ENCODE measurements at regions not wholly inside any gene's neighbourhood (a gene's known extent, or its start where the extent isn't known, plus 50 kb on each side); places are given as distances from the start of the nearest gene placed in this dataset.
A peak's percentile ranks its signal among the peaks of the same experiment; 100 is the strongest.
"Not testable (repeated sequence)": the region's sequence is repeated elsewhere in the genome, so short reads cannot be mapped to it uniquely, and the experiment has no call there.

DNA sequence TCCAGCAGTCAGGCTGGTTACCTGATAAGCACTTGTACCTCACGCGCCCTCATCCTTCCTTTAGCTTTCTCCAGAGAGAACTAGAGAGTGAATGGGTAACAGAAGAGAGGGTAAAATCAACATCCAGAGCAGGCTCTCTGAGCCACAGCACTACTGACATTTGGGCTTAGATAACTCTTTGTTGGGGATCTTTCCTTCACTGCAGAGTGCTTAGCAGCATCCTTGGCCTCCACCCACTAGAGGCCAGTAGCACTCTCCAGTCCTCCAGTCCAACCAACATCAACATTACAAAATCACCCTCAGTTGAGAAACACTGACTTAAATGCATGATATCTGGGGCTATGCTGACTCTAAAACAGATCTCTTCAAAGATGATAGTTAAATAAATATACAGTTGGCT lies 220.7 kb downstream of the TACR3 start:
- DNase-seq = peak; percentile 8

DNA sequence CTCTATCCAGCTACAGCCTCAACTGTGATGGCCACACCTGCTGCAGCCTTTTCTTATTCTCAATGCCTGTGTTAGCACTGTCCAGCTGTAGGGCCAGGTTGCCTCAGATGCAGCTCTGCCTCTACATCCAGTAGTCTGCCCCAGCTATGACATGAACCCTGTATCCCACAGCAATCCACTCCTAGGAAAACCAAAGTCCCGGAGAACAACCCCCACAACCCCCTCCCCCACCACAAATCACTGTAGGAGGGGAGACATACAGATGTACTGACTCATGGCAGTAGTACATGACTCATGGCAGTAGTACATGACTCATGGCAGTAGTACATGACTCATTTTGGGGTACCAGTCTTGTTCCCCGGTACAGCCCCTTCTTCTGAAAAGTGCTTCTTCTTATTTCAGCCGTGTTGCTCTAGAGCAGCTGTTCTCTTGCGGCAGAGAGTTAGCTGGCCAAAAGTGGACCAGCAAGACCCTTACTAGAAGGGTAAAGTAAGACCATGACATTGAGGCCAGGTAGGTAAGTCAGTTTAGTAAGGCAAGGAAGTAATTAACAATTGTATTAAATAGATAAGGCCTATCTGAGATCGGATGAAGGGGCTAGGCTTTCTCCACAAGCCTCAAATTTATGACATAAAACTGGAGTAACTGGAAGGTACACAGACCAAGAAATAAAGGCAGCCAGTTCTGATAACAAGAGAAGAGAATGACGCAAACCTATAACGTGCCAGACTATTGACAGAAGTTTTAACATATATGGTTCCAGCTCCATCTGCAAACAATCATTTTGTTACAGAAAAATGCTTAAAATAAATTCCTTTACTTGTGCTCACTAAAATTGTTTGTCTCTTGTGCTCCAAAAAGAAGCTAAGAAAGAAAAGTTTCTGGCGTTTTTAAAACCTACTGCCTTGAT lies 221.4 kb downstream of the TACR3 start:
- DNase-seq = no peak

- no peak for DNase-seq
These were observed 222.1 kb downstream of the TACR3 start for GRCh38 chr4:103497692-103498091.

- DNase-seq = no peak
These were observed 223.0 kb downstream of the TACR3 start for GRCh38 chr4:103496800-103497199.

GRCh38 chr4:103493450-103494159 lies 226.2 kb downstream of the TACR3 start:
- DNase-seq = no peak

GRCh38 chr4:103485296-103485695 lies 234.5 kb downstream of the TACR3 start:
- DNase-seq = not testable (repeated sequence)

GRCh38 chr4:103484521-103484920 lies 235.3 kb downstream of the TACR3 start:
- no peak for DNase-seq

DNA sequence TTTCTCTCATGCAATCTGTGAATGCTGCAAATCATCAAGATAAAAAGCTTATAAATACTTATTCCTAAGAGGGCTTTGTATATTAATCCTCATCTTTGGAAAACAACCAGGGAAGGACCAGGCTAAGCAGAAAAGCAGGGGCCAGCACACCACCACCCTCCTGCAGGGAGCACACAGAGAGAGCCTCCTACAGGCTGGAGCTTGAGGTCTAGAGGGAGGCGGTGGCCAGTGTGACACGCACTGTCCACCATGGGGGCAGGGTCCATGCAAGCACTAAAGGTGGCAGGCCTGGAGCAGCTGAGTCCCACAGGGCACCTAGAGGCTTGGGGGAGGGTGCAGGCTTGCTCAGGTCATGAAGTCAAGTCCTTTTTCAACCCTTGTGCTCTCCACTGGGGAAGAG lies 236.9 kb downstream of the TACR3 start:
- DNase-seq = no peak

- no peak for DNase-seq
These were observed 237.3 kb downstream of the TACR3 start for GRCh38 chr4:103482471-103482870.

GRCh38 chr4:103478734-103479133 lies 241.1 kb downstream of the TACR3 start:
- peak; percentile 8 for DNase-seq

- no peak for DNase-seq
These were observed 241.6 kb downstream of the TACR3 start for GRCh38 chr4:103478210-103478609.

- DNase-seq = no peak
These were observed 259.4 kb upstream of the CENPE start for GRCh38 chr4:103457566-103457965.

GRCh38 chr4:103451341-103451740 lies 253.2 kb upstream of the CENPE start:
- DNase-seq = no peak

GRCh38 chr4:103450693-103451092 lies 252.6 kb upstream of the CENPE start:
- DNase-seq = no peak

- DNase-seq = peak; percentile 51
These were observed 251.3 kb upstream of the CENPE start for GRCh38 chr4:103449296-103450023.

DNA sequence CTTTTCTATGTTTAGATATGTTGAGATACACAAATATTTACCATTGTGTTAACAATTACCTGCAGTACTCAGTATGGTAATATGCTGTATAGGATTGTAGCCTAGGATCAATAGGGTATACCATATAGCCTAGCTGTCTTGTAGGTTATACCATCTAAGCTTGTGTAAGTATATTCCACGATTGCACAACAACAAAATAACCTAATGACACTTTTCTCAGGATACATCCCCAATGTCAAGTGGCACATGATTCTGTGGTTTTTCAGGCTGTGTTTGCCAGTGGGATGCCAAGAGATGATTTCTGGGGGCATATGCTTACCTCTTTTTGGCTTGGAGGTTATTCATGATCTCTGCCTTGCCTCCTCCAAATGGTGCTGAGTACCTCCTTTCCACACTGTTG lies 247.2 kb upstream of the CENPE start:
- DNase-seq = no peak

DNA sequence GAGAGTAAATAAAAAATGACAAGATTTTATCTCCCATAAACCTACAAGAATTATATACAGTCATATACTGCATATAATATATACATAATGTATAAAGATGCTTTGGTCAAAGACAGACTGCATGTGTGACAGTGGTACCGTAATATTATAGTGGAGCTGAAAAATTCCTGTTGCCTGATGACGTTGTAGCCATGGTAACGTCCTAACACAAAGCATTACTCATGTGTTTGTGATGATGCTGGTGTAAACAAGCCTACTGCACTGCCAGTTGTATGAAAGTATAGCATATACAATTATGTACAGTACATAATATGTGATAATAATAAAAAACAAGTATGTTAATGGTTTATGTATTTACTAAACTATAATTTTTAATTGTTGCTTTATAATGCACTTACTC lies 245.2 kb upstream of the CENPE start:
- DNase-seq = no peak

- DNase-seq = no peak
These were observed 231.1 kb upstream of the CENPE start for GRCh38 chr4:103429283-103429682.

- no peak for DNase-seq
These were observed 227.3 kb upstream of the CENPE start for GRCh38 chr4:103425406-103425805.

DNA sequence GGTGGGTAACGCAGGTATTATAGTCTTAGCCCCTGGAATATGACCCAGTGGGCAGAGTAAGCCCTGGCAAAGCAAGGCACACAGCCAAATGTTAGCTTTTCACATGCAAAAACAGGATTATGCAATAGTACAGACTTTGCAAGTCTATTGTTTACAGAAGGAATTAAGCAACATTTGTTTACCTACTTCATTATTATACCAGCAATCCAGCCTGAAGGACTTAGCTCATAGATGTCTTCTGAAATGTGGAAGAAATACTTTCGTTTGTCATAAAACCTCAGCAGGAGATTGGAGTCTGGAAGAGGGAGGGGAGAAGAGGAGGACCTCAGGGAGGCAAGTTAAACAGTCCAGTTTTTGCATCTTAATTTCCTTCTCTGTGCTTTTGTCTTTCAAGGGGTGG lies 226.7 kb upstream of the CENPE start:
- DNase-seq = no peak

GRCh38 chr4:103423261-103423660 lies 225.1 kb upstream of the CENPE start:
- no peak for DNase-seq

- no peak for DNase-seq
These were observed 224.5 kb upstream of the CENPE start for GRCh38 chr4:103422467-103423219.

DNA sequence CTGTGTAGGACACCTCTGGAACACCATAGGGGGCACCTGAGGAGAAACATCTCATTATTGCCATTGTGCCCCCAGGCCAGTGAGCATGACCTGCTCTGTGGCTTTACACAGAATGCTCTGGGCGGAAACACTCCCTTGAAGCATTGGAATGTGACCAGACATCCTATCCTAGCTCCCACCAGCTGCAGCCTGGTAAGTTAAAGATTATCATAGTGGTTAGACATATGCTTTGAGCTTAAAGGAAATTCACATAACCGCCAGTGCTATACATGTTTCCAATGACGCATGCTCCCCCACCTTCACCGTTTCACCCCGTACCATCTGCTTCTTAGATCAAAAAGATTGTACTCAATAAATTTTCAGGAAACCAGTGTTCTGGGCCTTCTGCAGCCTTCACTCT lies 217.7 kb upstream of the CENPE start:
- no peak for DNase-seq
